ENCODE measurements at regions not wholly inside any gene's neighbourhood (a gene's known extent, or its start where the extent isn't known, plus 50 kb on each side); places are given as distances from the start of the nearest gene placed in this dataset.
"Not testable (repeated sequence)": the region's sequence is repeated elsewhere in the genome, so short reads cannot be mapped to it uniquely, and the experiment has no call there.

- DNase-seq = no peak
- Mint-ChIP-seq H3K27me3 (no peaks in the 10 kb centered on the region), H3K9me3 (no peaks in the 10 kb centered on the region), H3K4me3 (no peak overlapping the region), H3K36me3 (no peaks in the 10 kb centered on the region), H3K27ac (no peak overlapping the region), H3K4me1 (no peaks in the 10 kb centered on the region)
- CTCF ChIA-PET = no interaction called here
Measured at GRCh38 chr6:140397106-140397505, 1022.7 kb upstream of the CITED2 start.

- H3K4me1 Mint-ChIP-seq = no peaks in the 10 kb centered on the region
- CTCF ChIA-PET = no interaction called here
- H3K27me3 Mint-ChIP-seq = no peaks in the 10 kb centered on the region
- H3K4me3 Mint-ChIP-seq = no peak overlapping the region
- H3K9me3 Mint-ChIP-seq = no peaks in the 10 kb centered on the region
- no peak overlapping the region for H3K27ac Mint-ChIP-seq
- H3K36me3 Mint-ChIP-seq = no peaks in the 10 kb centered on the region
- no peak for DNase-seq
Measured at GRCh38 chr6:140393665-140394540, 1019.5 kb upstream of the CITED2 start.

GRCh38 chr6:140388815-140389214, 1014.4 kb upstream of the CITED2 start:
- Mint-ChIP-seq H3K4me3 (no peak overlapping the region), H3K9me3 (peaks cover 3% of the 10 kb centered on the region), H3K27ac (no peak overlapping the region), H3K27me3 (no peaks in the 10 kb centered on the region), H3K36me3 (no peaks in the 10 kb centered on the region), H3K4me1 (no peaks in the 10 kb centered on the region)
- no peak for DNase-seq
- CTCF ChIA-PET = no interaction called here

- Mint-ChIP-seq H3K4me1 (no peaks in the 10 kb centered on the region), H3K9me3 (peaks cover 3% of the 10 kb centered on the region), H3K27ac (no peak overlapping the region), H3K4me3 (no peak overlapping the region), H3K27me3 (no peaks in the 10 kb centered on the region), H3K36me3 (no peaks in the 10 kb centered on the region)
- no peak for DNase-seq
- CTCF ChIA-PET = no interaction called here
Measured at GRCh38 chr6:140388192-140388802, 1013.8 kb upstream of the CITED2 start.

GRCh38 chr6:140385679-140386078, 1011.2 kb upstream of the CITED2 start:
- Mint-ChIP-seq H3K4me1 (no peaks in the 10 kb centered on the region), H3K27ac (no peak overlapping the region), H3K9me3 (peaks cover 3% of the 10 kb centered on the region), H3K27me3 (no peaks in the 10 kb centered on the region), H3K36me3 (no peaks in the 10 kb centered on the region), H3K4me3 (no peak overlapping the region)
- CTCF ChIA-PET = no interaction called here
- no peak for DNase-seq

GRCh38 chr6:140382355-140382754, 1007.9 kb upstream of the CITED2 start:
- H3K4me1 Mint-ChIP-seq = no peaks in the 10 kb centered on the region
- no peaks in the 10 kb centered on the region for H3K36me3 Mint-ChIP-seq
- H3K27me3 Mint-ChIP-seq = no peaks in the 10 kb centered on the region
- no peak for DNase-seq
- no peak overlapping the region for H3K27ac Mint-ChIP-seq
- peaks cover 3% of the 10 kb centered on the region for H3K9me3 Mint-ChIP-seq
- CTCF ChIA-PET = no interaction called here
- no peak overlapping the region for H3K4me3 Mint-ChIP-seq

- CTCF ChIA-PET = no interaction called here
- no peaks in the 10 kb centered on the region for H3K4me1 Mint-ChIP-seq
- no peak for DNase-seq
- no peaks in the 10 kb centered on the region for H3K9me3 Mint-ChIP-seq
- H3K27ac Mint-ChIP-seq = no peak overlapping the region
- no peaks in the 10 kb centered on the region for H3K36me3 Mint-ChIP-seq
- H3K27me3 Mint-ChIP-seq = no peaks in the 10 kb centered on the region
- H3K4me3 Mint-ChIP-seq = no peak overlapping the region
Measured at GRCh38 chr6:140380427-140381218, 1006.2 kb upstream of the CITED2 start.

GRCh38 chr6:140379919-140380318, 1005.5 kb upstream of the CITED2 start:
- Mint-ChIP-seq H3K36me3 (no peaks in the 10 kb centered on the region), H3K4me1 (no peaks in the 10 kb centered on the region), H3K9me3 (no peaks in the 10 kb centered on the region), H3K4me3 (no peak overlapping the region), H3K27ac (no peak overlapping the region), H3K27me3 (no peaks in the 10 kb centered on the region)
- no peak for DNase-seq
- CTCF ChIA-PET = no interaction called here

GRCh38 chr6:140376209-140376608, 1001.8 kb upstream of the CITED2 start:
- CTCF ChIA-PET = no interaction called here
- no peak overlapping the region for H3K4me3 Mint-ChIP-seq
- no peaks in the 10 kb centered on the region for H3K9me3 Mint-ChIP-seq

GRCh38 chr6:140373728-140374127, 999.3 kb upstream of the CITED2 start:
- H3K4me1 Mint-ChIP-seq, H3K9me3 Mint-ChIP-seq, CTCF ChIA-PET, H3K36me3 Mint-ChIP-seq, H3K27ac Mint-ChIP-seq, H3K4me3 Mint-ChIP-seq, H3K27me3 Mint-ChIP-seq, DNase-seq: not testable (repeated sequence)

More at GRCh38 chr6:140376209-140376608, 1001.8 kb upstream of the CITED2 start:
- H3K4me1 Mint-ChIP-seq = no peaks in the 10 kb centered on the region
- H3K36me3 Mint-ChIP-seq = no peaks in the 10 kb centered on the region
- no peaks in the 10 kb centered on the region for H3K27me3 Mint-ChIP-seq
- no peak for DNase-seq
- no peak overlapping the region for H3K27ac Mint-ChIP-seq

GRCh38 chr6:140372064-140372463, 997.6 kb upstream of the CITED2 start:
- CTCF ChIA-PET = no interaction called here

GRCh38 chr6:140370976-140371870, 996.8 kb upstream of the CITED2 start:
- Mint-ChIP-seq H3K4me1 (no peaks in the 10 kb centered on the region), H3K27me3 (no peaks in the 10 kb centered on the region), H3K27ac (no peak overlapping the region), H3K9me3 (no peaks in the 10 kb centered on the region), H3K36me3 (no peaks in the 10 kb centered on the region), H3K4me3 (no peak overlapping the region)
- DNase-seq = no peak
- CTCF ChIA-PET = no interaction called here

More at GRCh38 chr6:140372064-140372463, 997.6 kb upstream of the CITED2 start:
- Mint-ChIP-seq H3K36me3 (no peaks in the 10 kb centered on the region), H3K27me3 (no peaks in the 10 kb centered on the region), H3K4me3 (no peak overlapping the region), H3K27ac (no peak overlapping the region), H3K4me1 (no peaks in the 10 kb centered on the region), H3K9me3 (no peaks in the 10 kb centered on the region)
- no peak for DNase-seq

- Mint-ChIP-seq H3K4me1 (no peaks in the 10 kb centered on the region), H3K4me3 (no peak overlapping the region), H3K36me3 (no peaks in the 10 kb centered on the region), H3K27me3 (no peaks in the 10 kb centered on the region), H3K27ac (no peak overlapping the region), H3K9me3 (no peaks in the 10 kb centered on the region)
- DNase-seq = no peak
- CTCF ChIA-PET = no interaction called here
Measured at GRCh38 chr6:140370441-140370840, 996.0 kb upstream of the CITED2 start.

- Mint-ChIP-seq H3K27ac (no peak overlapping the region), H3K36me3 (no peaks in the 10 kb centered on the region), H3K9me3 (peaks cover 2% of the 10 kb centered on the region), H3K27me3 (no peaks in the 10 kb centered on the region), H3K4me1 (no peaks in the 10 kb centered on the region), H3K4me3 (no peak overlapping the region)
- no peak for DNase-seq
- CTCF ChIA-PET = no interaction called here
Measured at GRCh38 chr6:140366991-140367390, 992.5 kb upstream of the CITED2 start.
